Natural killer cell (primary cell): ENCODE measurements at regions not wholly inside any gene's neighbourhood (a gene's known extent, or its start where the extent isn't known, plus 50 kb on each side); places are given as distances from the start of the nearest gene placed in this dataset.
"Not testable (repeated sequence)": the region's sequence is repeated elsewhere in the genome, so short reads cannot be mapped to it uniquely, and the experiment has no call there.

Source experiments
- ATAC-seq, 3 donors: fragments of 150-1000 bp in 2 of 3; fragments of 200-7000 bp in 1 of 3; cut with Tn5 transposase; 1 replicate in 1 of 3; 2 replicates in 2 of 3; pipeline ENCODE4 v1.10.0; 2021; ENCODE audit warnings: mild to moderate bottlenecking in 2 of 3, moderate library complexity in 2 of 3
- DNase-seq, 2 donors: peaks; one replicate each; pipeline versions ENCODE4 v3.0.0 to v3.0.0-alpha.2; 2013 to 2021; ENCODE audit warnings: mixed read lengths in 1 of 2
- H3K27ac ChIP-seq: one replicate; pipeline ENCODE4 v1.5.1; 2013; ENCODE audit warnings: mild to moderate bottlenecking, low read length
- H3K27me3 ChIP-seq: one replicate; pipeline ENCODE4 v1.6.1; 2013; ENCODE audit warnings: low read length; ENCODE audit not compliant: control insufficient read depth, insufficient read depth
- H3K36me3 ChIP-seq: one replicate; pipeline ENCODE4 v1.6.1; 2013; ENCODE audit warnings: low read length; ENCODE audit not compliant: control insufficient read depth, insufficient read depth
- H3K4me1 ChIP-seq: one replicate; pipeline ENCODE4 v1.6.1; 2013; ENCODE audit warnings: low read length; ENCODE audit not compliant: control insufficient read depth, insufficient read depth
- H3K4me3 ChIP-seq: one replicate; pipeline ENCODE4 v1.5.1; 2013; ENCODE audit warnings: low read length
- H3K9me3 ChIP-seq: one replicate; pipeline ENCODE4 v1.6.1; 2013; ENCODE audit warnings: low read length; ENCODE audit not compliant: control insufficient read depth, insufficient read depth
- H3K27ac Mint-ChIP-seq, 2 donors: one replicate each; pipeline ENCODE4 v1.8.0; 2022; ENCODE audit warnings: mild to moderate bottlenecking in 2 of 2, mixed read lengths in 2 of 2, moderate library complexity in 1 of 2
- H3K27me3 Mint-ChIP-seq, 2 donors: one replicate each; pipeline ENCODE4 v1.8.0; 2022; ENCODE audit warnings: low read depth in 2 of 2, mixed read lengths in 2 of 2
- H3K36me3 Mint-ChIP-seq: one replicate; pipeline ENCODE4 v1.8.0; 2022; ENCODE audit warnings: mixed read lengths
- H3K4me1 Mint-ChIP-seq, 2 donors: one replicate each; pipeline ENCODE4 v1.8.0; 2022; ENCODE audit warnings: mixed read lengths in 2 of 2
- H3K4me3 Mint-ChIP-seq: one replicate; pipeline ENCODE4 v1.8.0; 2022; ENCODE audit warnings: mild to moderate bottlenecking, moderate library complexity, mixed read lengths
- H3K9me3 Mint-ChIP-seq, 2 donors: one replicate each; pipeline ENCODE4 v1.8.0; 2022; ENCODE audit warnings: mixed read lengths in 2 of 2
- CTCF ChIP-seq: fragments of 200-600 bp; IDR thresholded peaks from one replicate; pipeline ENCODE4 v1.8.0; 2022; ENCODE audit warnings: antibody characterized with exemption
- WGBS: methylation state at CpG from one replicate; pipeline ENCODE4 v1.1.7; 2013; ENCODE audit warnings: missing lambda C conversion rate; ENCODE audit not compliant: insufficient coverage; 5-methylcytosine and 5-hydroxymethylcytosine counted together
- intact Hi-C: fragments of 100-400 bp; cut with micrococcal nuclease; formaldehyde crosslinking; loops from one replicate; pipeline ENCODE4 v1.14.2; 2022

GRCh38 chr3:171980578-171981270 is 58.7 kb upstream of the FNDC3B start:
- H3K4me1 ChIP-seq: peaks cover 20% of the 10 kb centered on the region
- Mint-ChIP-seq H3K27me3 (no peaks in the 10 kb centered on the region), H3K27ac (peak overlapping the region; percentile 87 to 88)

DNA sequence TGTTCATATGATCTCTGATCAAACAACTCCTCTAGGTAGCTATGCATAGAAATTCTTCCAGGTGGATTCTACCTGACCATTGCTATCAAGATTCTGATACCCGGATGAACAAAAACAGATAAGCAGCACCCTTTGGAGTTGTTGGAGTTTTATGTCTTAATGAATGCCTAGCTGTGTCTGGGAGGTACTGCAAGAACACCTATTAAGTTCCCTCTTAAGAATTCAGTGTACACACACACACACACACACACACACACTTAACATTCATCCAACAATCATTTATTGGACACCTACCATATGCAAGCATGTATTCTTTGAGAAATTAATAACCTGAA is 58.1 kb upstream of the FNDC3B start:
- peaks cover 39 to 48% of the 10 kb centered on the region in 2 donors for H3K4me1 Mint-ChIP-seq
- peaks cover 0 to 2% of the 10 kb centered on the region in 2 donors for H3K9me3 Mint-ChIP-seq
- Histone ChIP-seq H3K27me3 (no peaks in the 10 kb centered on the region), H3K9me3 (no peaks in the 10 kb centered on the region), H3K36me3 (no peaks in the 10 kb centered on the region), H3K4me3 (no peak overlapping the region), H3K27ac (peak overlapping the region; percentile 23), H3K4me1 (peaks cover 20% of the 10 kb centered on the region)
- no peak for ATAC-seq
- no peak for TF ChIP-seq CTCF
- DNase-seq: no peak
- no peaks in the 10 kb centered on the region for H3K27me3 Mint-ChIP-seq
- no peaks in the 10 kb centered on the region for H3K36me3 Mint-ChIP-seq
- H3K27ac Mint-ChIP-seq: peak overlapping the region; percentile 87 to 88
- WGBS: 60% methylated on average over 1 of the region's 1 CpG
- intact Hi-C loops: loop anchor here (2.0 to 5.0 kb wide), 2 partner anchors 56 to 126 kb away; partner anchors contain the start of gene FNDC3B
- H3K4me3 Mint-ChIP-seq: peak overlapping the region; percentile 75

More at GRCh38 chr3:171980578-171981270, 58.7 kb upstream of the FNDC3B start:
- H3K9me3 Mint-ChIP-seq: peaks cover 0 to 2% of the 10 kb centered on the region in 2 donors
- Histone ChIP-seq H3K4me3 (no peak overlapping the region), H3K27me3 (no peaks in the 10 kb centered on the region), H3K9me3 (no peaks in the 10 kb centered on the region), H3K27ac (peak overlapping the region; percentile 23), H3K36me3 (no peaks in the 10 kb centered on the region)
- intact Hi-C loops: loop anchor here (2.0 to 5.0 kb wide), 2 partner anchors 57 to 126 kb away; partner anchors contain the start of gene FNDC3B
- H3K4me3 Mint-ChIP-seq: peak overlapping the region; percentile 75
- peaks cover 39 to 48% of the 10 kb centered on the region in 2 donors for H3K4me1 Mint-ChIP-seq
- no peaks in the 10 kb centered on the region for H3K36me3 Mint-ChIP-seq
- 8% methylated on average over 1 of the region's 2 CpGs for WGBS
- no peak for TF ChIP-seq CTCF
- DNase-seq (peak; percentile 27 to 43), ATAC-seq (peak; percentile 97 to 99 (median 97))

DNA sequence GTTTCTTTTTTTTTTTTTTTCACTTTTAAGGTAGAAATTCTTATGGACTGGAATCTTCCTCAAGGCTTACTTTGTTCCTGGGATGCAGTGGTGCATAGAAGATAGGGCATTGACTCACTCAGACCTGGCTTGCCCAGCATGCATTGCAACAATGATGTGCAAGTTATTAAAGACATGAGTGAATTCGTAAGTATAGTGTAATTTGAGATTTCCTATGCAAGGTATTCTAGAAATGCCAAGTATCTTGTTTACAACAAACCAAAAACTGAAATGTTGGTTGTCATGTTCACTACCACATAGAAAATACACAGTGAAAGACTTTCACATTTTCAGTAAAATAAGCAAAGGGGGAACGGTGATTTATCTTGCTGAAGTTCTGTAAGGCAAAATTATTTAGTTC is 56.5 kb upstream of the FNDC3B start:
- no peak overlapping the region for H3K27ac ChIP-seq
- Mint-ChIP-seq H3K27me3 (no peaks in the 10 kb centered on the region), H3K4me3 (no peak overlapping the region), H3K27ac (peak overlapping the region in 1 of 2 donors; percentile 45), H3K36me3 (no peaks in the 10 kb centered on the region), H3K4me1 (peaks cover 39 to 46% of the 10 kb centered on the region in 2 donors), H3K9me3 (peaks cover 0 to 2% of the 10 kb centered on the region in 2 donors)
- no peak overlapping the region for H3K4me3 ChIP-seq
- ATAC-seq (no peak), DNase-seq (no peak)
- no peaks in the 10 kb centered on the region for H3K36me3 ChIP-seq
- intact Hi-C loops: loop anchor here (5.0 kb wide), 1 partner anchor 54 kb away; the partner anchor contains the start of gene FNDC3B
- no peak for TF ChIP-seq CTCF
- peaks cover 15% of the 10 kb centered on the region for H3K4me1 ChIP-seq
- no peaks in the 10 kb centered on the region for H3K9me3 ChIP-seq
- no CpG with 5 or more reads among the region's 2 CpGs for WGBS
- H3K27me3 ChIP-seq: no peaks in the 10 kb centered on the region

DNA sequence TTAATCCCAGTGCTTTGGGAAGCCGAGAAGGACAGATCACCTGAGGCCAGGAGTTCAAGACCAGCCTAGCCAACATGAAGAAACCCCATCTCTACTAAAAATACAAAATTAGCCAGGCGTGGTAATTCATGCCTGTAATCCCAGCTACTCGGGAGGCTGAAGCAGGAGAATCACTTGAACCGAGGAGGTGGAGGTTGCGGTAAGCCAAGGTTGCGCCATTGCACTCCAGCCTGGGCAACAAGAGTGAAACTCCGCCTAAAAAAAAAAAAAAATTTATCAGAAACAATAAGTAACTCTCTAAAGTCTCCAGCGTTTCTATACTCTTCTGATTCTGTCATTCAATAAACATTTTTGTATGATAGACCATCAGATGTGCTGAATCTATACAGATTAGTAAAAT is 55.7 kb upstream of the FNDC3B start:
- DNase-seq, H3K4me3 Mint-ChIP-seq, ATAC-seq, H3K27me3 ChIP-seq, H3K36me3 ChIP-seq, H3K27ac ChIP-seq, H3K4me3 ChIP-seq, H3K9me3 Mint-ChIP-seq, H3K9me3 ChIP-seq, H3K36me3 Mint-ChIP-seq, H3K27me3 Mint-ChIP-seq, H3K27ac Mint-ChIP-seq: not testable (repeated sequence)
- H3K4me1 Mint-ChIP-seq: peaks cover 35 to 37% of the 10 kb centered on the region in 2 donors
- whole genome bisulfite sequencing: 96% methylated on average over 7 of the region's 8 CpGs
- intact Hi-C loops: loop anchor here (5.0 kb wide), 1 partner anchor 54 kb away; the partner anchor contains the start of gene FNDC3B
- peaks cover 15% of the 10 kb centered on the region for H3K4me1 ChIP-seq
